Mesothelial cell of epicardium (in vitro differentiated cells): ENCODE measurements at regions not wholly inside any gene's neighbourhood (a gene's known extent, or its start where the extent isn't known, plus 50 kb on each side); places are given as distances from the start of the nearest gene placed in this dataset.

Source experiments
- DNase-seq, 2 experiments: peaks; one replicate each; pipeline ENCODE4 v3.0.0; 2021; ENCODE audit warnings: low spot score in 2 of 2; ENCODE audit not compliant: unreplicated experiment in 2 of 2
- H3K27ac Mint-ChIP-seq: 2 replicates; pipeline ENCODE4 v1.8.0; 2021; ENCODE audit warnings: mixed read lengths
- H3K27me3 Mint-ChIP-seq: 2 replicates; pipeline ENCODE4 v1.8.0; 2021; ENCODE audit warnings: low read depth, mixed read lengths
- H3K36me3 Mint-ChIP-seq: 2 replicates; pipeline ENCODE4 v1.8.0; 2021; ENCODE audit warnings: mixed read lengths
- H3K4me1 Mint-ChIP-seq: 2 replicates; pipeline ENCODE4 v1.8.0; 2021; ENCODE audit warnings: mixed read lengths
- H3K4me3 Mint-ChIP-seq: 2 replicates; pipeline ENCODE4 v1.8.0; 2021; ENCODE audit warnings: mild to moderate bottlenecking, moderate library complexity, mixed read lengths
- H3K9me3 Mint-ChIP-seq: 2 replicates; pipeline ENCODE4 v1.8.0; 2021; ENCODE audit warnings: mixed read lengths
- TF ChIP-seq, protein P1 (sequence below): fragments of 200-600 bp; sonication (generic); IDR thresholded peaks from one replicate; pipeline ENCODE4 v1.5.0; 2021; ENCODE audit warnings: antibody characterized with exemption; ENCODE audit not compliant: unreplicated experiment

DNA sequence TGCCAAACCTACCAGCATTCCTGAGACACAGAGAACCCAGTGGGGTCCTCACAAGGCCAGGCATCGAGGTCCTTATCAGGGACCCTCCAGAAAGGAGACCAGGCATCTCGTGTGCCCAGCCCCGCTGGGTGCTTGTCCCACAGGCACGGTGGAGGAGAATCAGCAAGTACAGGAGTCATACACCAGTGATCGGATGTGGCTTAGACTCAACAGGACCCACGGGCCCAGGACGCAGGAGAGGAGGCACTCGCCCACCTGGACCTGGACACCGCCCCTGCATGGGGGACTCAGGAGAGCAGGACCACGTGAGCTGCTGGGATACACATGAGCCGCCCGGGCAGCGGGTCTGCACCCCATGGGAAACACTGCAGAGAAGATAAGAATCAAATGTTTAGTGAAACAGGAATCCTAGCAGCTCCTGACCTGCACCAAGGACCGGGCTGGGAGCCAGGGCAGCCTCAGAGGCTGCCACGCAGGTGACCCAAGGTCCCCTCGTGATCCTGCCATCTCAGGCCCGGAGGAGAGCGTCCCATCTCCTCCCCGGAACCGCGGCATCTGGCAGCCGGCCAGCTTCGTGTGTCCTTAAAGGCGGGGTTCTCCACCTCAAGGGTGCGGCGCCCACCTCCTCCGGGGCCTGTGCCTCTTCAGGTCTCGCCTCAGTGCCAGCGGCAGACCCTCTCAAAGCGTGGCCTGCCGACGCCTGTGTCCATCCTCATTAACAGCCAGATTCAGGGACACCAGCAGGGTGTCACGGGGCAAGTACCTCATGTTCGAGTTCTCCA is 59.2 kb downstream of the FOXL3 start:
- DNase-seq, result no peak
- Mint-ChIP-seq H3K4me3 (no peak overlapping the region), H3K27ac (no peak overlapping the region), H3K4me1 (peaks cover 13% of the 10 kb centered on the region), H3K9me3 (no peaks in the 10 kb centered on the region), H3K27me3 (no peaks in the 10 kb centered on the region), H3K36me3 (no peaks in the 10 kb centered on the region)
- TF ChIP-seq, protein P1, sequence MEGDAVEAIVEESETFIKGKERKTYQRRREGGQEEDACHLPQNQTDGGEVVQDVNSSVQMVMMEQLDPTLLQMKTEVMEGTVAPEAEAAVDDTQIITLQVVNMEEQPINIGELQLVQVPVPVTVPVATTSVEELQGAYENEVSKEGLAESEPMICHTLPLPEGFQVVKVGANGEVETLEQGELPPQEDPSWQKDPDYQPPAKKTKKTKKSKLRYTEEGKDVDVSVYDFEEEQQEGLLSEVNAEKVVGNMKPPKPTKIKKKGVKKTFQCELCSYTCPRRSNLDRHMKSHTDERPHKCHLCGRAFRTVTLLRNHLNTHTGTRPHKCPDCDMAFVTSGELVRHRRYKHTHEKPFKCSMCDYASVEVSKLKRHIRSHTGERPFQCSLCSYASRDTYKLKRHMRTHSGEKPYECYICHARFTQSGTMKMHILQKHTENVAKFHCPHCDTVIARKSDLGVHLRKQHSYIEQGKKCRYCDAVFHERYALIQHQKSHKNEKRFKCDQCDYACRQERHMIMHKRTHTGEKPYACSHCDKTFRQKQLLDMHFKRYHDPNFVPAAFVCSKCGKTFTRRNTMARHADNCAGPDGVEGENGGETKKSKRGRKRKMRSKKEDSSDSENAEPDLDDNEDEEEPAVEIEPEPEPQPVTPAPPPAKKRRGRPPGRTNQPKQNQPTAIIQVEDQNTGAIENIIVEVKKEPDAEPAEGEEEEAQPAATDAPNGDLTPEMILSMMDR, result no peak

DNA sequence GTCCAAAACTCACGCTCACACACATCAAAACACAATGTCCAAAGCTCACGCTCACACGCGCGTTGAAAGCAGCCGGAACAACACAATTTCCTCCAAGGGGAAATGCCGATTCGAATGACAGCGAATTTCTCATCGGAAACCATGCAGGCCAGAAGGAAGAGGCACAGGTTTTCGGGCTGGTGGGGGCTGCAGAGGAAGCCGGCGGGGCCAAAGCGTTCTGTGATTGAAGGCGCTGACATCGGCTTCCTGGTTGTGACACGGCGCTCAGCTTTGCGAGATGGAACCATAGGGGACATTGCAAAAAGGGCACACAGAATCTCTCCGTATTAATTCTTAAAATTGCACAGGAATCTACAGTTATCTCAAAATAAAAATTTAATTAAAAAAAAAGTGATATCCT is 61.3 kb downstream of the FOXL3 start:
- TF ChIP-seq, protein P1, result no peak
- Mint-ChIP-seq H3K4me3 (no peak overlapping the region), H3K36me3 (no peaks in the 10 kb centered on the region), H3K27me3 (no peaks in the 10 kb centered on the region), H3K4me1 (peaks cover 9% of the 10 kb centered on the region), H3K27ac (no peak overlapping the region), H3K9me3 (no peaks in the 10 kb centered on the region)
- DNase-seq, result no peak

DNA sequence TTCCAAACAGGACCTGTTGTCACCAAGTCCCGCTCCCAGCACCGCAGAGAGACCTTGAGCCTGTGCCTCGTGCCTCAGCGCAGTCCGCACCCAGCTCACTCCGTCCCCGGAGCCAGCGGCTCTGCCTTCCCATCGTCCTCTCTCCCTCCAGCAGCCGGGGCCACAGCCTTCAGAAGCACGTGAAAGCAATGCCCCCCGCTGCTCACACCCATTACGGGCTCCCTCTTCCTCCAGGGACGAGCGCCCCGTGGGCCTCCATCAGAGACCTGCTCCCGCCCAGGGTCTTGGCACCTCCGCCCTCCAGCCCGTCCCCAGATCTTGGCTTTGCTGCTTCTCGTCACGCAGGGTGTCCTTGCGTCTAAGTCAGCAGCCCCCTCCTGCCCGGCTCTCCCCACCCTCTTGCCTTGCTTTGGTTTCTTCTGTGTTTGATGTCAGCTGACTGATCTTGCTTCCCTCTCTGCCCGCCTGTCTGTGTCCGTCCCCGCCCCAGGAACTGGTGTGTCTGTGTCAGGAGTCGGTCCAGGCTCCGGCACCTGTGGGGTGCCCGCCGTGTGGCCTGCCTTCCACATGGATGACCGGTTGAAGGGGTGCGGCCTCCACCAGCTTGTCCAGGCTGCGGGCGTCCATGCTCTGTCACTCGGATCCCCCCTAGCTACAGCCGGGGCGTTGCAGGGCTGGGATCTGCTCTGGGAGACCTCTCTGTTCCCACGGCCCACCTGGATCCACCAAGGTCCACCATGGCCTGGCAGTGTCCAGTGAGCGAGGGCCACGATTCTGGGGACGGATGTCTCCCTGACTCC is 61.9 kb downstream of the FOXL3 start:
- TF ChIP-seq, protein P1, result no peak
- Mint-ChIP-seq H3K4me3 (no peak overlapping the region), H3K36me3 (no peaks in the 10 kb centered on the region), H3K27ac (no peak overlapping the region), H3K9me3 (no peaks in the 10 kb centered on the region), H3K4me1 (peaks cover 9% of the 10 kb centered on the region), H3K27me3 (no peaks in the 10 kb centered on the region)
- DNase-seq, result no peak

DNA sequence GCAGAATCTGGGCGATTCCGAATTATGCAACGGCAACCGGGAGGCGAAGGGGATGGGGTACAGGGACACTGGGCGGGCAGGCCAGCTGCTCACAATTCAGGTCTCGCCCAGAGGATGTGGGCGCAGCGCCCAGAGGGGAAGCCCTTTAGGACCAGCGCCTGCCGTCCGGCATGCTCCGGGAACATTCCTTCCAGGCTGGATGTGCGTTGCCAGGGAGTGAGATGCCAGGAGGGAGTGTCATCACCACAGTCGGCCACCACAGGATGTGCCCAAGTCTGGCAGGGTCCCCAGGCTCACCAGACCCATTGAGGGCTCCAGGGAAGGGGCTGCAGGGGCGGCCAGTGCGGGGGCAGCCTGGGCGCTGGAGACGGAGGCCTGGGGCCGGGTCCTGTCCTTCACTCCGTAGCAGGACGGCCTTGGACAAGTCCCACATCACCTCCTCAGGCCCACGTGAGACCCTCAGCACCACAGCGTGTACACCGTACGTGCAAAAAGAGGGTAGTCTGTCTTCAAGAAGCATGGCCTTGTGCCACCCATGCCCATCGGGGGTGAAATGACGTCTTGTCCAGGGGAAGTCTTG is 63.9 kb downstream of the FOXL3 start:
- no peaks in the 10 kb centered on the region for H3K9me3 Mint-ChIP-seq
- H3K36me3 Mint-ChIP-seq, result no peaks in the 10 kb centered on the region
- H3K27ac Mint-ChIP-seq, result no peak overlapping the region
- H3K4me1 Mint-ChIP-seq, result peaks cover 20% of the 10 kb centered on the region
- TF ChIP-seq, protein P1, result no peak
- no peak overlapping the region for H3K4me3 Mint-ChIP-seq
- no peaks in the 10 kb centered on the region for H3K27me3 Mint-ChIP-seq
- no peak for DNase-seq

DNA sequence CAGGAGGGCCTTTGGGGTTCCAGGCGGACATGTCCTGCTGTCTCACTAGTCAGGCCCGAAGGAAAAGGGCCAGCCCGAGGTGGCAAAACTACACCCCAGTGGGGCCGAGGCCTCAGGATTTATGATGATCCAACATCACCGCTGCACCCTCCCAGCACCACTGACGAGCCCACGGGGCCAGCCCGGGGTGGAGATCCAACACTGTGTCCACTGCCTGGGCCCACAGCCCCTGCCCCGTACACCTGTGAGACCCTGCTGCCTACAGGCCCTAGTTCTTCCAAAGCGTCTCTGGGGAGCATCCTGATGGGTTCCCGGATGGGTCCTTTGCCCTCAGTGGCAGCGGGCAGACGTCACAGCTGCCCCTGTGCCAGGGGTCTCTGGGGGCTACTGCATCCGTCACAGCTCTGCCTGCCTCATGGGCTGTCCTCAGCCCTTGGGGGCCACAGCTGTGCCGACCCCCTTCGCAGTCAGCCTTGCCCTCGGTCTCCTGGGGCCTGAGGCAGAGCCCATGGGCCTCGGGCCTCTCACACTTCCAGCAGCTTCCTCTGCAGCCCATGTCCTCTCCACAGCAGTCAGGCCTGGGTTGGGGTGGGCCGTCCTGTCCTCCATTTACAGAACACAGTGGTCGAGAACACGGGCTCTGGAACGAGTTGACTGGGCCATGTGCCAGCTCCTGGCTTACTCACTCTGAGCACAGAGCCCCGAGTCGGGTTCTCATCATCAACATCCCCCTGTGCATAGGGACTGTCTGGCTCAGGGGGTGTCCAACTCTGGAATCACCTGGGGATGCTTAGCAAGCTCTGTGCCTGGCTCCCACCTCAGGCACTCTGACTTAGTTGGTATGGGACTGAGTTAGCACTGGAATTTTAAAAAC is 64.9 kb downstream of the FOXL3 start:
- peaks cover 20% of the 10 kb centered on the region for H3K4me1 Mint-ChIP-seq
- H3K9me3 Mint-ChIP-seq, result no peaks in the 10 kb centered on the region
- H3K4me3 Mint-ChIP-seq, result no peak overlapping the region
- DNase-seq, result no peak
- H3K27ac Mint-ChIP-seq, result no peak overlapping the region
- TF ChIP-seq, protein P1, result no peak
- H3K36me3 Mint-ChIP-seq, result no peaks in the 10 kb centered on the region
- no peaks in the 10 kb centered on the region for H3K27me3 Mint-ChIP-seq
